ENCODE measurements at regions not wholly inside any gene's neighbourhood (a gene's known extent, or its start where the extent isn't known, plus 50 kb on each side); places are given as distances from the start of the nearest gene placed in this dataset.

DNA sequence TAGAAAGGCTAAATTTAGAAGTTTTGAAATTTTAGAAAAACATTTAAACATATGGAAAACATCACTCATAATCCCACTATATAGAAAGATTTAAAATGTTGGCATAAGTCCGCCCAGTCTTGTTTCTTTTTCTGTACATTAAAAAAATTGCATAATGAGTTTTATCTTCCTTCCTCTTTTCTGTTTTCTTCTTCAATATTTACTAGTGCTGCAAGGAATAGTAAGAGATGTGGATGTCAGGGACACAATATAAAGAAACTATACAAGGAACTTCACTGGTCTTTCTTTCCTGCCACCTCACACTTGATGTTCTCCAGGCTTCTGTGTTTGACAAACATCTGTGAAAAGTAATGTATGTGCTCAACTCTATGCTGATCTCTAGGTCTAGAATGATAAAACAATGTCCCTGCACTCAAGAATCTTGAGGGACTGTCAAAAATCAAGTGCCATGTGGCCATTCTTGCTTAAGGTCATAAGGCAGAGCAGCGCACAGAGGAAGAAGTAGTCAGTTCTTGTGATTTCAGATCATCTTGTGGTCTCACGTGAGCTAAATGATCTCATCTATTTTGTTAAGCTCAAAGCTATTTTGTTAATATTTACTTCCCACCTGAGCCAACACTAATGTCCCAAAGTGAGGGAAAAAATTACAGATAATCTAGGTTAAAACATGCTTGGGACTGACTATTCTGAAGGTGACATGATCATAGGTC is 186.9 kb upstream of the OBI1 start:
- no peak for DNase-seq (ENCODE audit: low read depth)
- Histone ChIP-seq H3K36me3 (ENCODE audit: control insufficient read depth, insufficient read depth, low read length) (no peaks in the 10 kb centered on the region), H3K27me3 (ENCODE audit: control insufficient read depth, insufficient read depth, low read length) (no peaks in the 10 kb centered on the region), H3K4me3 (ENCODE audit: low read depth, low read length) (no peak overlapping the region)
- TF ChIP-seq, protein P1, sequence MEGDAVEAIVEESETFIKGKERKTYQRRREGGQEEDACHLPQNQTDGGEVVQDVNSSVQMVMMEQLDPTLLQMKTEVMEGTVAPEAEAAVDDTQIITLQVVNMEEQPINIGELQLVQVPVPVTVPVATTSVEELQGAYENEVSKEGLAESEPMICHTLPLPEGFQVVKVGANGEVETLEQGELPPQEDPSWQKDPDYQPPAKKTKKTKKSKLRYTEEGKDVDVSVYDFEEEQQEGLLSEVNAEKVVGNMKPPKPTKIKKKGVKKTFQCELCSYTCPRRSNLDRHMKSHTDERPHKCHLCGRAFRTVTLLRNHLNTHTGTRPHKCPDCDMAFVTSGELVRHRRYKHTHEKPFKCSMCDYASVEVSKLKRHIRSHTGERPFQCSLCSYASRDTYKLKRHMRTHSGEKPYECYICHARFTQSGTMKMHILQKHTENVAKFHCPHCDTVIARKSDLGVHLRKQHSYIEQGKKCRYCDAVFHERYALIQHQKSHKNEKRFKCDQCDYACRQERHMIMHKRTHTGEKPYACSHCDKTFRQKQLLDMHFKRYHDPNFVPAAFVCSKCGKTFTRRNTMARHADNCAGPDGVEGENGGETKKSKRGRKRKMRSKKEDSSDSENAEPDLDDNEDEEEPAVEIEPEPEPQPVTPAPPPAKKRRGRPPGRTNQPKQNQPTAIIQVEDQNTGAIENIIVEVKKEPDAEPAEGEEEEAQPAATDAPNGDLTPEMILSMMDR (IDR thresholded peaks at IDR 0.05; ENCODE audit: insufficient read depth, low read length, severe bottlenecking): no peak
- FAIRE-seq: no peak

DNA sequence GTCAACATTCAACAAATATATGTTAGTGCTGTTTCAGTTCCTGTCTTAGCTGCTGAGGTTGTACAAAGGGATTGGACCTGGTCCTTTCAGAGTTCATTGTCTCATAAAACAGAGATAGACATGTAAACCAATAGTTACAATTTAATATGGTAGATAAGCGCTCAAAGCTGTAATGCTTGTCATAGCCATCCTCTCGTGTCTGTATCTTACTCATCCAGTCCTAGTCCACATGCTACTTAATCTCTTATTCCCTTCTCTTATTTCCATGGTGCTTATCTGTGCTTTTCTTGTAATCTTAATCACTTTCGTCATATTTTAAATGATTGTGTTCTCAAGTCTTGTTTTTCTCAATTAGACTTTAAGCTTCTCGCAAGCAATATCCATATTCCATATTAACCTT is 185.2 kb upstream of the OBI1 start:
- Histone ChIP-seq H3K36me3 (ENCODE audit: control insufficient read depth, insufficient read depth, low read length) (no peaks in the 10 kb centered on the region), H3K4me3 (ENCODE audit: low read depth, low read length) (no peak overlapping the region), H3K27me3 (ENCODE audit: control insufficient read depth, insufficient read depth, low read length) (no peaks in the 10 kb centered on the region)
- TF ChIP-seq, protein P1 (IDR thresholded peaks at IDR 0.05; ENCODE audit: insufficient read depth, low read length, severe bottlenecking): no peak
- DNase-seq (ENCODE audit: low read depth) (no peak), FAIRE-seq (no peak)

DNA sequence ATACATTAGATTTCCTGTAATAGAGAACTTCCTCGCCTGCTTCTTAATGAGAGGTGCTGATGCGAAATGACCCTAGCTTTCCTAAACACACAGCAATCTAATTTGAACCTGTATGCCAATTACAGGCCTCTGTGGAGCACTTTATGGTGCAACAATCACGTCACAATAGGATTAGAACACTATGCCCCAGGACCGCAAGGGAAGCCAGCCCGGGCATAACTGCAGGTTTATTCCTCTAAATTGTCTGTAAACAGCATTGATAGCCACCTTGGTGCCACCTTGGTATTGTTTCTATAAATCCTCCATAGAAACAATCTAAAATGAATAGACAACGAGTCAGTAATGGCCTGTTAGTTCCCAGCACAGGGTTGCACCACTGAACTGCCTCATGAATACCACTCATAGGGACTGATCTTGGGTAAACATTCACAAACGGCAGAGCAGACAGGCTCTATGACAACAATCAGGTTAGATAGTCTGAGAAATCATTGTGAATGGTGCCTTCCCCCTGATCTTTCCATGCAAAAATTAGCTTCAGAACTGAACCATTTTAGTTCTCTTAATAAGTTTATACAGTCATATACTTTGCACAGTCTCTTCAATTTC is 182.5 kb upstream of the OBI1 start:
- H3K4me3 ChIP-seq (ENCODE audit: low read depth, low read length): no peak overlapping the region
- no peaks in the 10 kb centered on the region for H3K27me3 ChIP-seq (ENCODE audit: control insufficient read depth, insufficient read depth, low read length)
- FAIRE-seq: no peak
- no peak for DNase-seq (ENCODE audit: low read depth)
- H3K36me3 ChIP-seq (ENCODE audit: control insufficient read depth, insufficient read depth, low read length): no peaks in the 10 kb centered on the region
- TF ChIP-seq, protein P1 (IDR thresholded peaks at IDR 0.05; ENCODE audit: insufficient read depth, low read length, severe bottlenecking): no peak

DNA sequence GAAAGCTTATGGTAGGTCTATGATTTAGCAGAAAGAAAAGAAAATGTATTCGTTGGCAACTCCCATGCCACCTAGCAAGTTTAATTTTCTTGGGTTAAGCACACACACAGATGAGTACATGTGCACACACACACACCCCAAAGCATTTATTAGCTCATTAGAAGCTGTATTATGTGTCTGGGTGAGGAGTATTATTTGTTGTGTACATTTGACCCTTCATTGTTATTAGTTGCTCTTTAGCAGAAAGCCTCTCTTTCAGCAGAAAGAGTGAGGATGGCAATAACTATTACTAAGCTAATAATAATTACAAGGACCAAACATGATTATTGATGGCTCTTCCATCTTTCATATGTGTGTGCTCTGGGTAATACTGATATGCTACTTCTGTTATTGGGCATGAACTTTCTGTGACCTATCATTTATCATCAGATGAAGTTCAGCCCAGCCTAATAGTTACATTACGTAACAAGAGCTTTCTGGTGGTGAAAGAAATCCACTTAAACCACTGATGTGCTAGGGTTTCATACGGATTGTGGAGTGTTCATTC is 177.4 kb upstream of the OBI1 start:
- FAIRE-seq (no peak), DNase-seq (ENCODE audit: low read depth) (no peak)
- no peaks in the 10 kb centered on the region for H3K27me3 ChIP-seq (ENCODE audit: control insufficient read depth, insufficient read depth, low read length)
- TF ChIP-seq, protein P1 (IDR thresholded peaks at IDR 0.05; ENCODE audit: insufficient read depth, low read length, severe bottlenecking): no peak
- H3K36me3 ChIP-seq (ENCODE audit: control insufficient read depth, insufficient read depth, low read length): no peaks in the 10 kb centered on the region
- no peak overlapping the region for H3K4me3 ChIP-seq (ENCODE audit: low read depth, low read length)

DNA sequence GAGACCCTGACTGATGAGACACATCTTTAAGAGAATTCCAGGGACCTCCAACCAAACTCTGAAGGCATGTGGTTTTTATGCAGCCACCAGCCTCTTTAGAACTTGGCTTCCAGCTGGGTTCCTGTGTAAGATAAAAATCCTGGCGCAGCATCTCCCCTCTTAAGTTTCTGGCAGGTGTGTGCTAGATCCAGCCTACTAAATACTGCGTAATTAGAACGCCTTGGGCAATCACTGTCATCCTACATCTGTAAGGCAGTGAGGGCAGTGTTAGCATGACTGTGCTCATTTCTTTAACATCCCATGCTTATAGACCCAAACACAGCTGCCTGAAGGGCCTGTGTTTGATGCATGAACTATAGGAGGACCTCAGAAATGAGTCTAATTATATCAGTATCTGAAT is 173.5 kb upstream of the OBI1 start:
- TF ChIP-seq, protein P1 (IDR thresholded peaks at IDR 0.05; ENCODE audit: insufficient read depth, low read length, severe bottlenecking): no peak
- FAIRE-seq: no peak
- no peak overlapping the region for H3K4me3 ChIP-seq (ENCODE audit: low read depth, low read length)

More for the DNA sequence above, 173.5 kb upstream of the OBI1 start:
- no peaks in the 10 kb centered on the region for H3K36me3 ChIP-seq (ENCODE audit: control insufficient read depth, insufficient read depth, low read length)
- H3K27me3 ChIP-seq (ENCODE audit: control insufficient read depth, insufficient read depth, low read length): no peaks in the 10 kb centered on the region
- no peak for DNase-seq (ENCODE audit: low read depth)

Data from bronchial epithelial cell (primary cell).